ENCODE measurements at regions not wholly inside any gene's neighbourhood (a gene's known extent, or its start where the extent isn't known, plus 50 kb on each side); places are given as distances from the start of the nearest gene placed in this dataset.

DNA sequence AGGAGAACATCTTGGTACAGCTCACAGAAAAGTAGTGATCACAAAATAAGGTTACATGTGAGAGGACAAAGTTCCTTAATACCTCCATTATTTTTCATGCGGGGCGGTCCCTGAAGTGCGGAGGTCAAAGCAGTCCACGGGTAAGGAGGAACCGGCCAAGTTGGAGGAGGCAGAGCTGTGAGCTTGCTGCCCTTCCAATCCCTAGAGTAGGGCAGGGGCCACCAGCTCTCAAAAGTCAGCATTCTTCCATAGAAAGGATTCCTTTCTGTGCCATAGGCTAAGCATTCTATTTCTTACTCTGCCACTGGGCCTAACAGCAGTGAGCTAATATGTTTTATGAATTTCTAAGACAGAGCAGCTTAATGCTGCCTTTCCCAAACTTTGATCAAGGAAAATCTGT, 50.9 kb upstream of the USP1 start:
- Histone ChIP-seq H2BK12ac (ENCODE audit: low read length) (no peak overlapping the region), H3K27me3 (ENCODE audit: insufficient read depth, low read length) (no peaks in the 10 kb centered on the region), H4K12ac (ENCODE audit: low read depth, low read length) (no peak overlapping the region), H2BK5ac (ENCODE audit: low read depth, low read length, poor library complexity) (no peak overlapping the region), H3K79me1 (ENCODE audit: low read length) (no peaks in the 10 kb centered on the region), H3K9ac (ENCODE audit: low read length) (no peak overlapping the region), H3K4me1 (ENCODE audit: control insufficient read depth in 1 of 2, insufficient read depth in 2 of 2, low read length in 2 of 2) (peaks cover 0 to 2% of the 10 kb centered on the region in 2 experiments), H3K4me2 (ENCODE audit: low read length) (no peak overlapping the region), H3K14ac (ENCODE audit: low read length) (no peak overlapping the region), H2AFZ (ENCODE audit: insufficient read depth, low read length, poor library complexity) (no peak overlapping the region), H3K79me2 (ENCODE audit: control insufficient read depth, insufficient read depth, low read length, poor library complexity) (no peaks in the 10 kb centered on the region), H3K23ac (ENCODE audit: low read length) (no peak overlapping the region), H4K8ac (ENCODE audit: low read depth, low read length) (no peak overlapping the region), H3K27ac (ENCODE audit: low read depth, low read length) (no peak overlapping the region), H3K9me3 (ENCODE audit: insufficient read depth, low read depth, low read length) (peaks cover 2% of the 10 kb centered on the region), H2AK5ac (ENCODE audit: low read length) (no peak overlapping the region), H3K18ac (ENCODE audit: low read length) (no peak overlapping the region), H4K91ac (ENCODE audit: low read depth, low read length) (no peak overlapping the region), H3K4me3 (ENCODE audit: low read depth, low read length) (no peak overlapping the region), H3K36me3 (ENCODE audit: control insufficient read depth in 1 of 2, insufficient read depth in 2 of 2, low read length in 2 of 2) (no peaks in the 10 kb centered on the region), H2BK120ac (ENCODE audit: insufficient read depth, low read length, poor library complexity) (no peak overlapping the region), H3K4ac (ENCODE audit: low read depth, low read length) (no peak overlapping the region)
- peak; percentile 51 to 59 for DNase-seq
- no CpG with 5 or more reads among the region's 5 CpGs for WGBS (ENCODE audit: extremely low coverage, insufficient coverage, insufficient read length)

DNA sequence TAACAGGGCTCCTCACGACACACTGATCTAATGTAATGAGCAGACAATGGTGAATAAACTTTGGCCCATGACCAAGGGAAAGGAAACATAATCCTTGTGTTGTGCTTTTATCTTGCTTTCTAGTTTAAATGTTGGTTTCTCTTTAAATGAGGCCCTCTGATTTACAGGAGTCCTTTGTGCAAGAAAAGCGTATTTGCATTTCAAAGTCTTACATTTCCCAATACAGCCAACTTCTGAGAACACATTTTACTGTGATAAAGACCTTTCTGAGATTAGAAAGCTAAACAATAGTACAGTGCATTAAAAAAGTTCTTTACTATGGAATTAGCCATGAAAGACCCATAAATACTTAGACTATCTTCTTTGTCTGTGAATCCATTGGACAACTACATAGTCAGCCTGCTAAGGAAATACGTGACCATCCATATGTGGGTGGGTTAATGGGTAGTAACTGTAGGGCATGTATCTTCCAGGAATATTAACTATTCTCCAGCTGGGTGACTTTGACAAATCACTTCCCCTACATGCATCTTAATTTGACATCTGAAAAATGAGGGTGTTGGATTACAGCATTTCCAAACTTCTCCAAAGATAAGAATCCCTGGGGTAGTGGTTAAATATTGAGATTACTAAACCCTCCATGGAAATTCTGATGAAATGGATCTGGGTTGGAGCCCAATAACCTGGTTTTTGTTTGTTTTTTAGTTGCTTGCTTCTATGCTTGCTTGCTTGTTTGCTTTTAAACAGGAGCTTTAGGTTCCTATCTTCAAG, 50.3 kb upstream of the USP1 start:
- peaks cover 0 to 2% of the 10 kb centered on the region in 2 experiments for H3K4me1 ChIP-seq (ENCODE audit: control insufficient read depth in 1 of 2, insufficient read depth in 2 of 2, low read length in 2 of 2)
- no CpG with 5 or more reads among the region's 3 CpGs for WGBS (ENCODE audit: extremely low coverage, insufficient coverage, insufficient read length)

More for the DNA sequence above, 50.3 kb upstream of the USP1 start:
- Histone ChIP-seq H3K36me3 (ENCODE audit: control insufficient read depth in 1 of 2, insufficient read depth in 2 of 2, low read length in 2 of 2) (no peaks in the 10 kb centered on the region), H4K12ac (ENCODE audit: low read depth, low read length) (no peak overlapping the region), H3K79me2 (ENCODE audit: control insufficient read depth, insufficient read depth, low read length, poor library complexity) (no peaks in the 10 kb centered on the region), H3K14ac (ENCODE audit: low read length) (no peak overlapping the region), H4K8ac (ENCODE audit: low read depth, low read length) (no peak overlapping the region), H3K9ac (ENCODE audit: low read length) (no peak overlapping the region), H2AK5ac (ENCODE audit: low read length) (no peak overlapping the region), H3K4me2 (ENCODE audit: low read length) (no peak overlapping the region), H4K91ac (ENCODE audit: low read depth, low read length) (no peak overlapping the region), H3K79me1 (ENCODE audit: low read length) (no peaks in the 10 kb centered on the region), H3K9me3 (ENCODE audit: insufficient read depth, low read depth, low read length) (peaks cover 2% of the 10 kb centered on the region), H3K18ac (ENCODE audit: low read length) (no peak overlapping the region), H3K23ac (ENCODE audit: low read length) (no peak overlapping the region), H3K4ac (ENCODE audit: low read depth, low read length) (no peak overlapping the region), H2BK12ac (ENCODE audit: low read length) (no peak overlapping the region), H2AFZ (ENCODE audit: insufficient read depth, low read length, poor library complexity) (no peak overlapping the region), H3K27ac (ENCODE audit: low read depth, low read length) (no peak overlapping the region), H2BK120ac (ENCODE audit: insufficient read depth, low read length, poor library complexity) (no peak overlapping the region), H3K4me3 (ENCODE audit: low read depth, low read length) (no peak overlapping the region), H3K27me3 (ENCODE audit: insufficient read depth, low read length) (no peaks in the 10 kb centered on the region), H2BK5ac (ENCODE audit: low read depth, low read length, poor library complexity) (no peak overlapping the region)
- DNase-seq, result no peak

Data from trophoblast cell (in vitro differentiated cells and primary cell).